H1 (cell line): ENCODE measurements at regions not wholly inside any gene's neighbourhood (a gene's known extent, or its start where the extent isn't known, plus 50 kb on each side); places are given as distances from the start of the nearest gene placed in this dataset.
A peak's percentile ranks its signal among the peaks of the same experiment; 100 is the strongest.

Experiments used
- CTCF ChIA-PET: fragments of 300-600 bp; sonication (Branson Sonifier 250); formaldehyde crosslinking; loops from one replicate; lab custom pipeline; 2021; ENCODE audit not compliant: partially characterized antibody; lab: Charles Lee
- POLR2A ChIA-PET: fragments of 300-600 bp; sonication (Branson Sonifier 250); formaldehyde crosslinking; loops from one replicate; lab custom pipeline; 2021; ENCODE audit warnings: inconsistent platforms; ENCODE audit not compliant: partially characterized antibody; lab: Charles Lee
- DNase-seq, 2 experiments: peaks; one replicate each; pipeline versions ENCODE4 v3.0.0 to v3.0.0-alpha.2; 2010 to 2022; ENCODE audit warnings: low spot score in 2 of 2, low read depth in 1 of 2, mixed read lengths in 1 of 2
- FAIRE-seq: peaks from 2 replicates; lab custom pipeline; 2011; peaks lifted over from hg19 to GRCh38; lab: Jason Lieb, UNC
- H2AFZ ChIP-seq: 2 replicates; pipeline ENCODE4 v1.8.1; 2012; ENCODE audit warnings: low read length, inconsistent platforms
- H2AK5ac ChIP-seq: 2 replicates; pipeline ENCODE4 v1.6.1; 2013; ENCODE audit warnings: low read depth, low read length
- H2BK120ac ChIP-seq: replicated peaks from 2 replicates; pipeline ENCODE3; 2013; ENCODE audit warnings: low read depth, low read length, inconsistent platforms
- H2BK12ac ChIP-seq: 2 replicates; pipeline ENCODE4 v1.6.1; 2013; ENCODE audit warnings: low read depth, low read length
- H2BK15ac ChIP-seq: 2 replicates; pipeline ENCODE4 v1.6.1; 2013; ENCODE audit warnings: low read length
- H2BK20ac ChIP-seq: 2 replicates; pipeline ENCODE4 v1.6.1; 2013; ENCODE audit warnings: low read length
- H2BK5ac ChIP-seq: 2 replicates; pipeline ENCODE4 v1.6.1; 2013; ENCODE audit warnings: low read depth, low read length
- H3K14ac ChIP-seq: 2 replicates; pipeline ENCODE4 v1.6.1; 2013; ENCODE audit warnings: inconsistent platforms; ENCODE audit not compliant: insufficient read length
- H3K18ac ChIP-seq: 2 replicates; pipeline ENCODE4 v1.6.1; 2013; ENCODE audit warnings: low read length; ENCODE audit errors: extremely low read depth
- H3K23ac ChIP-seq: 2 replicates; pipeline ENCODE4 v1.6.1; 2013; ENCODE audit warnings: inconsistent platforms; ENCODE audit not compliant: insufficient read length
- H3K23me2 ChIP-seq: 2 replicates; pipeline ENCODE4 v1.6.1; 2013; ENCODE audit warnings: low read depth, low read length
- H3K27ac ChIP-seq: 2 replicates; pipeline ENCODE4 v1.6.1; 2011; ENCODE audit warnings: low read depth, low read length, inconsistent platforms
- H3K27me3 ChIP-seq, 4 experiments: replicated peaks in 1 of 4; 1 replicate in 1 of 4; 2 replicates in 3 of 4; pipeline versions ENCODE4 v1.6.1 to v1.8.1; 2011 to 2013; ENCODE audit warnings: low read length in 3 of 4, mild to moderate bottlenecking in 3 of 4, inconsistent platforms in 2 of 4, mixed read lengths in 2 of 4, moderate library complexity in 1 of 4; ENCODE audit not compliant: control insufficient read depth in 3 of 4, insufficient read depth in 3 of 4; ENCODE audit errors: extremely low read depth in 1 of 4
- H3K36me3 ChIP-seq, 4 experiments: 2 replicates each; pipeline versions ENCODE4 v1.6.1 to v1.8.1; 2011 to 2013; ENCODE audit warnings: mild to moderate bottlenecking in 4 of 4, low read length in 3 of 4, moderate library complexity in 2 of 4, control low read depth in 1 of 4, inconsistent platforms in 1 of 4; ENCODE audit not compliant: insufficient read depth in 4 of 4, control insufficient read depth in 2 of 4
- H3K4ac ChIP-seq: replicated peaks from 2 replicates; pipeline ENCODE3; 2013; ENCODE audit warnings: low read length, low read depth, mixed read lengths, inconsistent platforms; ENCODE audit not compliant: insufficient read length
- H3K4me1 ChIP-seq, 4 experiments: replicated peaks in 1 of 4; 1 replicate in 1 of 4; 2 replicates in 3 of 4; pipeline versions ENCODE4 v1.6.1 to v1.8.1; 2011 to 2013; ENCODE audit warnings: low read length in 3 of 4, inconsistent platforms in 2 of 4, mixed read lengths in 1 of 4; ENCODE audit not compliant: insufficient read depth in 4 of 4, control insufficient read depth in 3 of 4
- H3K4me2 ChIP-seq, 2 experiments: 2 replicates each; pipeline versions ENCODE4 v1.6.1 to v1.8.1; 2011 to 2013; ENCODE audit warnings: low read depth in 2 of 2, low read length in 2 of 2, control low read depth in 1 of 2, inconsistent platforms in 1 of 2, mild to moderate bottlenecking in 1 of 2; ENCODE audit not compliant: insufficient read depth in 1 of 2
- H3K4me3 ChIP-seq, 4 experiments: fragments of 200-600, 300-600 bp in 1 of 4; sonication (generic), shearing (Covaris generic), sonication (Bioruptor Twin) in 1 of 4; 2 replicates each; pipeline versions ENCODE4 v1.5.1 to v1.8.1; 2011 to 2016; ENCODE audit warnings: low read length in 4 of 4, low read depth in 3 of 4, control low read depth in 2 of 4, inconsistent platforms in 2 of 4, mild to moderate bottlenecking in 2 of 4, mixed read lengths in 1 of 4, moderate library complexity in 1 of 4; ENCODE audit not compliant: insufficient read depth in 2 of 4; ENCODE audit errors: extremely low read depth in 1 of 4
- H3K56ac ChIP-seq: replicated peaks from 2 replicates; pipeline ENCODE3; 2013; ENCODE audit warnings: low read depth, mild to moderate bottlenecking, mixed read lengths, low read length, inconsistent platforms; ENCODE audit not compliant: insufficient read length
- H3K79me1 ChIP-seq: 2 replicates; pipeline ENCODE4 v1.6.1; 2013; ENCODE audit warnings: low read depth, low read length, control low read depth
- H3K79me2 ChIP-seq, 2 experiments: 2 replicates each; pipeline versions ENCODE4 v1.6.1 to v1.8.1; 2012 to 2013; ENCODE audit warnings: low read length in 2 of 2, mild to moderate bottlenecking in 2 of 2, inconsistent platforms in 1 of 2; ENCODE audit not compliant: insufficient read depth in 2 of 2, control insufficient read depth in 1 of 2
- H3K9ac ChIP-seq, 4 experiments: replicated peaks in 1 of 4; 1 replicate in 1 of 4; 2 replicates in 3 of 4; pipeline versions ENCODE4 v1.6.1 to v1.8.1; 2011 to 2013; ENCODE audit warnings: low read depth in 3 of 4, low read length in 3 of 4, control low read depth in 2 of 4, mild to moderate bottlenecking in 2 of 4, moderate library complexity in 2 of 4, inconsistent platforms in 1 of 4; ENCODE audit errors: extremely low read depth in 1 of 4
- H3K9me3 ChIP-seq, 2 experiments: 2 replicates each; pipeline versions ENCODE4 v1.6.1 to v1.8.1; 2012 to 2013; ENCODE audit warnings: mild to moderate bottlenecking in 2 of 2, moderate library complexity in 2 of 2, control low read depth in 1 of 2, inconsistent platforms in 1 of 2, low read depth in 1 of 2, low read length in 1 of 2, mixed read lengths in 1 of 2; ENCODE audit not compliant: insufficient read depth in 2 of 2
- H4K20me1 ChIP-seq, 2 experiments: replicated peaks in 1 of 2; 2 replicates each; pipeline versions ENCODE3 to v1.8.1; 2011 to 2013; ENCODE audit warnings: inconsistent platforms in 2 of 2, low read length in 2 of 2, mild to moderate bottlenecking in 1 of 2; ENCODE audit not compliant: insufficient read depth in 2 of 2, control insufficient read depth in 1 of 2
- H4K5ac ChIP-seq: 2 replicates; pipeline ENCODE4 v1.6.1; 2013; ENCODE audit warnings: low read length, low read depth, mixed read lengths, inconsistent platforms; ENCODE audit not compliant: insufficient read length
- H4K8ac ChIP-seq: 2 replicates; pipeline ENCODE4 v1.8.0; 2013; ENCODE audit warnings: mild to moderate bottlenecking, moderate library complexity, low read length, inconsistent platforms; ENCODE audit not compliant: insufficient read depth; ENCODE audit errors: extremely low read depth
- H4K91ac ChIP-seq: replicated peaks from 2 replicates; pipeline ENCODE3; 2013; ENCODE audit warnings: low read length, mixed read lengths, inconsistent platforms; ENCODE audit not compliant: insufficient read length
- CEBPB ChIP-seq: IDR thresholded peaks from 2 replicates; pipeline ENCODE4 v1.6.1; 2012; ENCODE audit warnings: low read depth, low read length
- RNF2 ChIP-seq: fragments of 200-900, 300-1000 bp; sonication (generic); IDR thresholded peaks from 2 replicates; pipeline ENCODE4 v1.7.1; 2016; ENCODE audit warnings: borderline replicate concordance, low read depth, mild to moderate bottlenecking, antibody characterized with exemption, low read length; ENCODE audit not compliant: poor library complexity, severe bottlenecking; ENCODE audit errors: missing control alignments
- SIX5 ChIP-seq: IDR thresholded peaks from 2 replicates; pipeline ENCODE4 v1.6.1; 2011; ENCODE audit warnings: mild to moderate bottlenecking, low read depth, low read length
- TAF7 ChIP-seq: optimal IDR thresholded peaks from 2 replicates; pipeline ENCODE3; 2011; ENCODE audit warnings: low read depth, mild to moderate bottlenecking, inconsistent platforms, low read length, moderate library complexity, borderline replicate concordance
- WGBS, 2 experiments: shearing (Covaris generic) in 1 of 2; methylation state at CpG; one replicate each; pipeline versions ENCODE4 v1.1.6 to v1.1.7; 2013 to 2015; ENCODE audit warnings: low lambda C conversion rate in 2 of 2, mixed read lengths in 2 of 2, inconsistent platforms in 1 of 2, low coverage in 1 of 2, missing lambda C conversion rate in 1 of 2; ENCODE audit not compliant: insufficient replicate concordance in 2 of 2, insufficient coverage in 1 of 2, insufficient read length in 1 of 2; ENCODE audit errors: extremely low coverage in 1 of 2, missing lambda C conversion rate in 1 of 2; 5-methylcytosine and 5-hydroxymethylcytosine counted together

DNA sequence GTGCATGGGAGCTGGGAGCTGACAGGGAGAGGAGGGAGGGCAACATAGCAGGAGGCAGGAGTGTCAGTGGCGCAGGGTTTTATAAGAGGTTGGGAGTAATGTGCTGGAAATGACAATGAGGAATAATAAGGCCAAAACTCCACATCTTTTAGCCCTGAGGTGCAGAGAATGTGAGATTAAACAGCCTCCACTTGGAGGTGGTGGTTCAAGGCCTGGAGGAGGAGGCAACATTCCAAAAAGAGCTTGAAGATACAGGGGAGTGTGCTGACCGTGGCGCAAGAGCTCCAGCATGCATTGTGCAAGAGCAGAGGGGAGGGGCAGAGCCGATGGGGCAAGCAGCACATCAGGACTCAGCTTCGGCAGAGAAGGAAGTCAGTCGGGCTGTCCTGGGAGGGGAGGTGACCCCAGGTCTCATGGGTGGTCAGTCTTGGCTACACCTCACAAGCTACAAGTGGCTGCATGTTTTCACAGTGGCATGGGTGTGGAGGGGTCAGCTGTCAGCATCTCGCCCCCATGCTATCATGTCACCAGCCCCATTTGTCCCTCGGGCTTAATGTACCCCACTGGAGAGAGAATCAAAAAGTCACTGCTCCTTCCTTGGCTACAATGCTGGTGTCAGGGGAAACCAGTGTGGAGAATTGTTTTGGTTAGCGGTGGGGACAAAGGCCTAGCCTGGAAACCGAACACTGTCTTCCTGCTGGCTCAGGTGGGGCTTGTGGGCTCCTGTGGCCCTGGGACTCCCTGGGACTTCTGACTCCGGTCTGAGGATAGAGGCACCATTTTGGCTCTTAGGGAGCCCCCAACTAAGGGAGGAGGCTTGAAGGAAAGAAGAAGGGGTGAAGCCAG, 208.0 kb downstream of the ZFP36L2 start:
- ChIA-PET POLR2A (no interaction called here), CTCF (interaction anchor here (0.6 to 8.5 kb wide), 19 partner anchors 9 to 190 kb away, joined by 3 to 70 read pairs (median 4); no protein-coding TSS in a partner anchor)
- Histone ChIP-seq H2BK120ac (no peak overlapping the region), H3K27ac (no peak overlapping the region), H3K4me1 (peaks cover 0 to 7% (median 4%) of the 10 kb centered on the region in 4 experiments; a peak in 4 of 7 replicates), H3K23ac (no peak overlapping the region), H3K79me1 (no peaks in the 10 kb centered on the region), H2BK12ac (peak overlapping the region; percentile 91; the same call in 1 of the 2 replicates), H3K4me2 (no peak overlapping the region), H3K79me2 (no peaks in the 10 kb centered on the region), H2BK15ac (0 out of 2 replicates have a peak overlapping the region, but pooled peaks have one; percentile 53), H3K56ac (no peak overlapping the region), H3K27me3 (no peaks in the 10 kb centered on the region), H2BK20ac (peak overlapping the region; percentile 91; the same call in 1 of the 2 replicates), H3K4ac (no peak overlapping the region), H3K14ac (no peak overlapping the region), H3K9ac (no peak overlapping the region), H3K9me3 (peaks cover 0 to 5% of the 10 kb centered on the region in 2 experiments; a peak in 3 of 4 replicates), H3K36me3 (no peaks in the 10 kb centered on the region), H4K91ac (no peak overlapping the region), H2AK5ac (no peak overlapping the region), H4K5ac (no peak overlapping the region), H2BK5ac (no peak overlapping the region), H3K23me2 (no peaks in the 10 kb centered on the region), H4K8ac (no peak overlapping the region), H4K20me1 (no peaks in the 10 kb centered on the region), H3K4me3 (no peak overlapping the region), H3K18ac (no peak overlapping the region), H2AFZ (no peak overlapping the region)
- 88% methylated on average over 11 of the region's 11 CpGs; no CpG with 5 or more reads in 1 of the 2 experiments for WGBS, 2 experiments
- TF ChIP-seq TAF7: no peak
- TF ChIP-seq CEBPB: peak; percentile 58; the same call in 1 of the 2 replicates
- no peak for TF ChIP-seq SIX5
- no peak for TF ChIP-seq RNF2
- DNase-seq (no peak), FAIRE-seq (no peak)
